ENCODE measurements at regions not wholly inside any gene's neighbourhood (a gene's known extent, or its start where the extent isn't known, plus 50 kb on each side); places are given as distances from the start of the nearest gene placed in this dataset.

DNA sequence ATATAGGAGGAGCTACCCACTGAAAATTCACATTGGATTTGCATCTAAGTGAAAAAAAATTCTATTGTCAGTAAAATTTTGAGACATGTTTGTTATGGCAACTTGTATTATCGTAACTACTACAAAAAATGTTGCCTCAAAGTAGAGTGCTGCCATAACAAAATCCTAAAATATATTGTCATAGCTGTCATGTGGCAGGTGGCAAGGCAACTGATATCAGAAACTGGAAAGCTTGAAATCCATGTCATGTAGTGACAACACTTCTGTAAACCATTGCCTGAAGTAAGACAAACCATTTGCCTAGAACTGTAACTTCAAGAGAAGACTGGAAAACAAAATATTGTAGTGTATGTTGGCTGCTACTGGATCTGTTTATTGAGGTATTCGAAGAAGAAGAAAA lies 697.5 kb upstream of the CELF4 start:
- DNase-seq (no peak), ATAC-seq (ENCODE audit: low FRiP score in 2 of 2) (no peak)
- H3K36me3 ChIP-seq: no peaks in the 10 kb centered on the region
- H3K9me3 ChIP-seq: no peaks in the 10 kb centered on the region
- no peak overlapping the region for H3K27ac ChIP-seq
- H3K4me1 ChIP-seq: no peaks in the 10 kb centered on the region
- TF ChIP-seq EP300 (IDR thresholded peaks at IDR 0.05): no peak
- TF ChIP-seq POLR2A (IDR thresholded peaks at IDR 0.05): no peak
- TF ChIP-seq, protein P1, sequence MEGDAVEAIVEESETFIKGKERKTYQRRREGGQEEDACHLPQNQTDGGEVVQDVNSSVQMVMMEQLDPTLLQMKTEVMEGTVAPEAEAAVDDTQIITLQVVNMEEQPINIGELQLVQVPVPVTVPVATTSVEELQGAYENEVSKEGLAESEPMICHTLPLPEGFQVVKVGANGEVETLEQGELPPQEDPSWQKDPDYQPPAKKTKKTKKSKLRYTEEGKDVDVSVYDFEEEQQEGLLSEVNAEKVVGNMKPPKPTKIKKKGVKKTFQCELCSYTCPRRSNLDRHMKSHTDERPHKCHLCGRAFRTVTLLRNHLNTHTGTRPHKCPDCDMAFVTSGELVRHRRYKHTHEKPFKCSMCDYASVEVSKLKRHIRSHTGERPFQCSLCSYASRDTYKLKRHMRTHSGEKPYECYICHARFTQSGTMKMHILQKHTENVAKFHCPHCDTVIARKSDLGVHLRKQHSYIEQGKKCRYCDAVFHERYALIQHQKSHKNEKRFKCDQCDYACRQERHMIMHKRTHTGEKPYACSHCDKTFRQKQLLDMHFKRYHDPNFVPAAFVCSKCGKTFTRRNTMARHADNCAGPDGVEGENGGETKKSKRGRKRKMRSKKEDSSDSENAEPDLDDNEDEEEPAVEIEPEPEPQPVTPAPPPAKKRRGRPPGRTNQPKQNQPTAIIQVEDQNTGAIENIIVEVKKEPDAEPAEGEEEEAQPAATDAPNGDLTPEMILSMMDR (IDR thresholded peaks at IDR 0.05): no peak
- no peak for TF ChIP-seq POLR2AphosphoS5 (IDR thresholded peaks at IDR 0.05)
- no peak overlapping the region for H3K4me3 ChIP-seq
- H3K27me3 ChIP-seq: no peaks in the 10 kb centered on the region
- 40 to 86% methylated on average over 2 of the region's 2 CpGs for WGBS, 2 donors

DNA sequence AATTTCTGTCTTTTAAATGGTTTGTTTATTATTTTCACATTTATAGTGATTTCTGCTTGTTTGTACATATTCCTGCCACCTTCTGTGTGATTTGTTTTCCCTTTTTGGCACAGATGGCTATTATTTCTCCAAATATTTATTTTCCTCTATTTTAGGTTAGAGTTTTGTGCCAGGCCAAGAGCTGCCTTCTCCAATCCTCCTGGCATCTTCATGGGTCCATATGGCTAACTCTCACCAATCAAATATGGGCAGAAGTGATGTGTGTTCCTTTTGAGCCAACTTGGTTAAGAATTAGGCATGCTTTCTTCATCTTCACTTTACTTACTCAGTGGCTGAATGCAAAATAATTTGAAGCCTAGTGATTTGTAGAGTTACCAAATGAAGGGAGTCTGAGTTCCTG lies 697.1 kb upstream of the CELF4 start:
- Histone ChIP-seq H3K4me1 (no peaks in the 10 kb centered on the region), H3K36me3 (no peaks in the 10 kb centered on the region), H3K9me3 (no peaks in the 10 kb centered on the region), H3K27ac (no peak overlapping the region), H3K27me3 (no peaks in the 10 kb centered on the region), H3K4me3 (no peak overlapping the region)
- TF ChIP-seq POLR2A (IDR thresholded peaks at IDR 0.05): no peak
- TF ChIP-seq, protein P1 (IDR thresholded peaks at IDR 0.05): no peak
- no peak for TF ChIP-seq POLR2AphosphoS5 (IDR thresholded peaks at IDR 0.05)
- no peak for TF ChIP-seq EP300 (IDR thresholded peaks at IDR 0.05)
- DNase-seq (no peak), ATAC-seq (ENCODE audit: low FRiP score in 2 of 2) (no peak)

GRCh38 chr18:38257661-38258060 lies 692.1 kb upstream of the CELF4 start:
- ATAC-seq (ENCODE audit: low FRiP score in 2 of 2) (no peak), DNase-seq (no peak)
- TF ChIP-seq EP300 (IDR thresholded peaks at IDR 0.05): no peak
- peak in 1 of 2 donors; percentile 21 for TF ChIP-seq POLR2AphosphoS5 (IDR thresholded peaks at IDR 0.05)
- Histone ChIP-seq H3K4me3 (no peak overlapping the region), H3K4me1 (peaks cover 0 to 6% (median 0%) of the 10 kb centered on the region in 4 donors), H3K27me3 (no peaks in the 10 kb centered on the region), H3K9me3 (no peaks in the 10 kb centered on the region), H3K27ac (no peak overlapping the region), H3K36me3 (no peaks in the 10 kb centered on the region)
- WGBS, 2 donors: 29 to 33% methylated on average over 4 of the region's 4 CpGs

DNA sequence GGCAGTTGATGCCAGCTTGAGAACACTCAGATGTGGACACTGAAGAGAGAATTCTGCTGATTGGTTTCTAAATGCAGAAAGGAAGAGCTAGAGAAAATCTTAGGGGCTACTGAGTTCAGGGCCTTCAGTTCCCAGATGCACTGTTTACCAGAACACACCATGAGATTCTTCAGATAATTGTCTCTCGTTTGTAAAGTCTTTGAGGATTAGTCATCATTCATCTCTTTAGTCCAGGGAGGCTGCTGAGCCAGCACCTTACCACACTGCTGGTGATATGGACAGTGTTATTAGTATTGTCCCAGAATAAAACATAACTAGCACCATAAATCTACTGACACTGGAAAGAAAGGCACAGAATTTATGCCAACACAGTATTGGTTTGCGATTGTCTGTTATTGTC lies 690.8 kb upstream of the CELF4 start:
- WGBS, 2 donors: 55 to 59% methylated on average over 2 of the region's 2 CpGs
- TF ChIP-seq POLR2A (IDR thresholded peaks at IDR 0.05): no peak

GRCh38 chr18:38250971-38251370 lies 685.4 kb upstream of the CELF4 start:
- Histone ChIP-seq H3K27ac (no peak overlapping the region), H3K27me3 (no peaks in the 10 kb centered on the region), H3K9me3 (no peaks in the 10 kb centered on the region), H3K36me3 (no peaks in the 10 kb centered on the region), H3K4me1 (no peaks in the 10 kb centered on the region), H3K4me3 (no peak overlapping the region)
- 82% methylated on average over 5 of the region's 5 CpGs for WGBS, 2 donors
- DNase-seq: no peak
- TF ChIP-seq, protein P1 (IDR thresholded peaks at IDR 0.05): no peak
- no peak for TF ChIP-seq POLR2AphosphoS5 (IDR thresholded peaks at IDR 0.05)
- no peak for TF ChIP-seq POLR2A (IDR thresholded peaks at IDR 0.05)
- TF ChIP-seq EP300 (IDR thresholded peaks at IDR 0.05): no peak
- ATAC-seq (ENCODE audit: low FRiP score in 2 of 2): no peak

More for the DNA sequence above, 690.8 kb upstream of the CELF4 start:
- H3K36me3 ChIP-seq: no peaks in the 10 kb centered on the region
- DNase-seq: no peak
- H3K27ac ChIP-seq: no peak overlapping the region
- peaks cover 0 to 6% (median 0%) of the 10 kb centered on the region in 4 donors for H3K4me1 ChIP-seq
- H3K9me3 ChIP-seq: no peaks in the 10 kb centered on the region
- no peak overlapping the region for H3K4me3 ChIP-seq
- no peaks in the 10 kb centered on the region for H3K27me3 ChIP-seq
- ATAC-seq (ENCODE audit: low FRiP score in 2 of 2): no peak

- no peak for ATAC-seq (ENCODE audit: low FRiP score in 2 of 2)
- TF ChIP-seq EP300 (IDR thresholded peaks at IDR 0.05) (no peak), POLR2AphosphoS5 (IDR thresholded peaks at IDR 0.05) (no peak), POLR2A (IDR thresholded peaks at IDR 0.05) (no peak)
- TF ChIP-seq, protein P1 (IDR thresholded peaks at IDR 0.05): no peak
- H3K4me3 ChIP-seq: no peak overlapping the region
- WGBS, 2 donors: 31 to 57% methylated on average over 3 of the region's 3 CpGs
- H3K27me3 ChIP-seq: no peaks in the 10 kb centered on the region
- peaks cover 0 to 6% (median 0%) of the 10 kb centered on the region in 4 donors for H3K4me1 ChIP-seq
- H3K27ac ChIP-seq: no peak overlapping the region
- no peaks in the 10 kb centered on the region for H3K36me3 ChIP-seq
- no peak for DNase-seq
- no peaks in the 10 kb centered on the region for H3K9me3 ChIP-seq
Measured at GRCh38 chr18:38244480-38244879, 678.9 kb upstream of the CELF4 start.
